GM12892 (cell line): ENCODE measurements at regions not wholly inside any gene's neighbourhood (a gene's known extent, or its start where the extent isn't known, plus 50 kb on each side); places are given as distances from the start of the nearest gene placed in this dataset.
A peak's percentile ranks its signal among the peaks of the same experiment; 100 is the strongest.
"Not testable (repeated sequence)": the region's sequence is repeated elsewhere in the genome, so short reads cannot be mapped to it uniquely, and the experiment has no call there.

ENCODE experiments used
- DNase-seq: peaks from one replicate; pipeline ENCODE4 v3.0.0; 2011; ENCODE audit not compliant: insufficient read length
- FAIRE-seq: peaks from 2 replicates; lab custom pipeline; 2011; peaks lifted over from hg19 to GRCh38; lab: Jason Lieb, UNC
- POLR2A ChIP-seq: IDR thresholded peaks from 2 replicates; pipeline ENCODE4 v1.6.1; 2011; ENCODE audit warnings: low read depth, low read length, control low read depth
- POLR2AphosphoS5 ChIP-seq: IDR thresholded peaks from 2 replicates; pipeline ENCODE4 v1.6.1; 2011; ENCODE audit warnings: low read depth, low read length, control low read depth
- TAF1 ChIP-seq: IDR thresholded peaks from 2 replicates; pipeline ENCODE4 v1.6.1; 2011; ENCODE audit warnings: low read depth, mild to moderate bottlenecking, control low read depth, low read length, borderline replicate concordance

GRCh38 chr19:56919308-56919995 is 78.9 kb upstream of the PEG3 start:
- TF ChIP-seq TAF1 = no peak
- TF ChIP-seq POLR2A = no peak
- TF ChIP-seq POLR2AphosphoS5 = no peak
- FAIRE-seq (no peak), DNase-seq (no peak)

DNA sequence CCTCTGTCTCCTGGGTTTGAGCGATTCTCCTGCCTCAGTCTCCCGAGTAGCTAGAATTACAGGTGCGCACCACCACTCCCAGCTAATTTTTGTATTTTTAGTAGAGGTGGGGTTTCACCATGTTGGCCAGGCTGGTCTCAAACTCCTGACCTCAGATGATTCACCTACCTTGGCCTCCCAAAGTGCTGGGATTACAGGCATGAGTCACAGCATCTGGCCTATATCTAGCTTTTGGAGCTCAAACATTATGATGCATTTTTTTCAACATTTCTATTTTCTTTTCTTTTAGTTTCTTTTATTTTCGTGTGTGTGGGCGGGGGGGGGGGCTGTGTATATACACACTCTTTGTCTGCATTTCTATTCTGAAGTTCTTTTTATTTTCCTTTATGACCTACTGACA is 85.6 kb upstream of the PEG3 start:
- FAIRE-seq, DNase-seq: not testable (repeated sequence)

GRCh38 chr19:56927294-56927693 is 86.8 kb upstream of the PEG3 start:
- no peak for TF ChIP-seq TAF1
- TF ChIP-seq POLR2A = no peak
- TF ChIP-seq POLR2AphosphoS5 = no peak
- FAIRE-seq (no peak), DNase-seq (no peak)

GRCh38 chr19:56927791-56928207 is 87.3 kb upstream of the PEG3 start:
- TF ChIP-seq POLR2AphosphoS5 = no peak
- no peak for TF ChIP-seq POLR2A
- no peak for TF ChIP-seq TAF1
- FAIRE-seq = no peak

GRCh38 chr19:56930647-56931535 is 90.4 kb upstream of the PEG3 start:
- FAIRE-seq = no peak
- TF ChIP-seq TAF1 (no peak), POLR2AphosphoS5 (no peak), POLR2A (no peak)
- no peak for DNase-seq

More at GRCh38 chr19:56927791-56928207, 87.3 kb upstream of the PEG3 start:
- DNase-seq = no peak

GRCh38 chr19:56933014-56933705 is 92.6 kb upstream of the PEG3 start:
- FAIRE-seq (no peak), DNase-seq (no peak)

GRCh38 chr19:56934438-56935090 is 94.0 kb upstream of the PEG3 start:
- DNase-seq (no peak), FAIRE-seq (no peak)
- TF ChIP-seq TAF1 (no peak), POLR2A (no peak), POLR2AphosphoS5 (no peak)

More at GRCh38 chr19:56933014-56933705, 92.6 kb upstream of the PEG3 start:
- TF ChIP-seq POLR2A (no peak), POLR2AphosphoS5 (no peak), TAF1 (no peak)

DNA sequence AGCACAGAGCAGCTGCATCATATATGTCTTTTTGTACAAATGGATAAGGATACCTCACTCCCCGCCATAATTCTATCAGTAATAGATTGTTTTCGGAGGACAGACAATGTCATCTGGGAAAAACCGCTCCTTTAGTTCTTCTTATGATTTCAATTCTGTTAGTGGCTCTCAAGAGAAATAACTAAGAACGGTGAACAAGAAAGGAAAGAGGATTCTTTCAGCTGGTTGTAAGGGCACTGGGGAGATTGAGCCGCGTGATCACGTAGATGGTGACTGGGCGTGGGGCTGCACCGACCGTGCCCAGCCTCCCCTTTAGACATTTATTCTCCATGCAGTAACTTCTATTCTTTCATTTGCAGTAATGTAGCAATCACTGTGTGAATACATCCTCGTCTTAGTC is 99.4 kb upstream of the PEG3 start:
- FAIRE-seq (no peak), DNase-seq (no peak)
- no peak for TF ChIP-seq POLR2A
- TF ChIP-seq POLR2AphosphoS5 = no peak
- no peak for TF ChIP-seq TAF1

DNA sequence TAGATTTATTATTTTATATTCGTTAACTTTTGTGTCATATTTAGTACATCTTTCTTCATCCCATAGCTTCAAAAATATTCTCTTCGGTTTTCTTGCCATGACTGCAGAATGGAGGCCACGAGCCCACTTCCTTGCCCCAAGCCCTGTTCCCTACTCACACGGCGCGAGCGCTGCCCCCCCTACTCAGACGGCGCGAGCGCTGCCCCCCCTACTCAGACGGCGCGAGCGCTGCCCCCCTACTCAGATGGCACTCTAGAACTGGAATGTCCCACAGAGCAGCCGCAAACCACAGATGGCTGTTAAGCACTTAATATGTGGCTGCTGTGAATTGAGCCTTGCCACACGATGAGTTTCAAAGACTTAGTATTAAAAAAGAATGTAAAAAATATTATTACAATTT is 102.2 kb upstream of the PEG3 start:
- FAIRE-seq (no peak), DNase-seq (peak; percentile 19)
- TF ChIP-seq TAF1 (no peak), POLR2AphosphoS5 (no peak), POLR2A (no peak)

DNA sequence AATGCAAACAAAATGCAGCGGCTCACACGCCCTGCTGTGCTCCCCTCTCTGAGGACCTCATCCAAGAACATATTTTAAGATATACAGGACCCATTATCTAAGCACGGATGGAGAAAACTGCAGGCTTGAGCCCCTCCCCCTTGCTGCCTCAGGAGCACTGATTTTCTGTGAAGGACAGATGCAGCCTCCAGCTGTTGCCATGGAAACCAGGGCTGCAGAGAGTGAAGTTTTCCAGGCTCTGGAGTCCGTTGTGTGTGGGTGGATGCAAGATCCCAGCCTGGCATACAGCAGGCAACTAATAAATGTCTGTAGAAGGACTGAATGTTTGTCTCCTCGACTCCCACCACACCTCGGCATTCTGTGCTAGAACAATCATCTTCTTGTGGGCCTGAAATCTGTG is 105.6 kb upstream of the PEG3 start:
- no peak for TF ChIP-seq TAF1
- TF ChIP-seq POLR2A = no peak
- no peak for TF ChIP-seq POLR2AphosphoS5
- DNase-seq (no peak), FAIRE-seq (no peak)

DNA sequence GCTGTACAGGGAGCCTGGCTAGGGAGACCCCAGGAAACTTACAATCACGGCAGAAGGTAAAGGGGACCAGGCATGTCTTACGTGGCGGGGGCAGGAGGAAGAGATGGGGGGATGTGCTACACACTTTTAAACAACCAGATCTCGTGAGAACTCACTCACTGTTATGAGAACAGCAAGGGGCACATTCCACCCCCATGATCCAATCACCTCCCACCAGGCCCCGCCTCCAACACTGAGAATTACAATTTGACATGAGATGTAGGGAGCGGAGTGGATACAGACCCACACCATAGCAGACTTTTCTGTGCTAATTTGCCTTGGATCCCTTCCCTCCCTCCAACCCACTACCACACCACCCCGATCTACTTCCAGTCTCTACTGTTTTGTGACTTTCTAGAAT is 106.7 kb upstream of the PEG3 start:
- FAIRE-seq (no peak), DNase-seq (no peak)

DNA sequence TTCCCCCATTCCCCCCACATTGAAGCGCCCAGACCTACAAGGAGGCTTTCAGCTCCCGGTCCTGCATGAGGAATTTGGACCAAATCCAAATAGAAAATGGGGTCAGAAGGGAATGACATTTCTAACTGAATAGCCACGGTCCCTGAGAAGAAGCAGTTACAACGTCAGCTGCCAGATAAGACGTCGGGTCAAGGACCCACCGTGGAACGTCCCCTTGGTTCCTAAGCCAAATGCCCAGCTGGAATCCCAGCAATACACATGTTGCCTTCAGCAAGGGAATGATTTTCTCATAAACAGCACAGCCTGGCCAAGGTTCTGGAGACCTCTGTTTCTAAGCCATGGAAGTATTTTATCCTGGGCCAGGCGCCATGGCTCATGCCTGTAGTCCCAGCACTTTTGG is 109.1 kb upstream of the PEG3 start:
- DNase-seq (no peak), FAIRE-seq (no peak)
- TF ChIP-seq POLR2A (no peak), POLR2AphosphoS5 (no peak), TAF1 (no peak)

More for the DNA sequence above, 106.7 kb upstream of the PEG3 start:
- no peak for TF ChIP-seq POLR2AphosphoS5
